ENCODE measurements at regions not wholly inside any gene's neighbourhood (a gene's known extent, or its start where the extent isn't known, plus 50 kb on each side); places are given as distances from the start of the nearest gene placed in this dataset.

- no peak for DNase-seq
Observed at GRCh38 chr16:52634104-52634503, 87.2 kb upstream of the TOX3 start.

- no peak for DNase-seq
Observed at GRCh38 chr16:52633230-52633629, 86.3 kb upstream of the TOX3 start.

GRCh38 chr16:52631711-52632110 lies 84.8 kb upstream of the TOX3 start:
- DNase-seq, result no peak

GRCh38 chr16:52630711-52631110 lies 83.8 kb upstream of the TOX3 start:
- no peak for DNase-seq

GRCh38 chr16:52629296-52629695 lies 82.4 kb upstream of the TOX3 start:
- DNase-seq, result no peak

GRCh38 chr16:52624891-52625290 lies 77.9 kb upstream of the TOX3 start:
- DNase-seq, result no peak

- DNase-seq, result no peak
Observed at GRCh38 chr16:52621651-52622050, 74.7 kb upstream of the TOX3 start.

GRCh38 chr16:52618753-52619497 lies 72.0 kb upstream of the TOX3 start:
- no peak for DNase-seq

- no peak for DNase-seq
Observed at GRCh38 chr16:52617591-52617990, 70.6 kb upstream of the TOX3 start.

- no peak for DNase-seq
Observed at GRCh38 chr16:52613508-52613907, 66.6 kb upstream of the TOX3 start.

- DNase-seq, result no peak
Observed at GRCh38 chr16:52611817-52612673, 65.1 kb upstream of the TOX3 start.

GRCh38 chr16:52603015-52603414 lies 56.1 kb upstream of the TOX3 start:
- no peak for DNase-seq

GRCh38 chr16:52597772-52598483 lies 51.0 kb upstream of the TOX3 start:
- DNase-seq, result no peak

- no peak for DNase-seq
Observed at GRCh38 chr16:52597073-52597771, 50.3 kb upstream of the TOX3 start.
